Inflammatory macrophage treated with lipopolysaccharide for 4 hours (primary cell): ENCODE measurements at regions not wholly inside any gene's neighbourhood (a gene's known extent, or its start where the extent isn't known, plus 50 kb on each side); places are given as distances from the start of the nearest gene placed in this dataset.

Experiments
- DNase-seq: peaks from one replicate; pipeline ENCODE4 v3.0.0-alpha.2; 2020

GRCh38 chr12:67370979-67371378, 101.8 kb downstream of the CAND1 start:
- DNase-seq = no peak

- no peak for DNase-seq
Measured at GRCh38 chr12:67377021-67377420, 107.9 kb downstream of the CAND1 start.

GRCh38 chr12:67377541-67377940, 108.4 kb downstream of the CAND1 start:
- DNase-seq = no peak

- DNase-seq = no peak
Measured at GRCh38 chr12:67382241-67382871, 113.2 kb downstream of the CAND1 start.

- DNase-seq = no peak
Measured at GRCh38 chr12:67386869-67387565, 117.9 kb downstream of the CAND1 start.

- no peak for DNase-seq
Measured at GRCh38 chr12:67388331-67389138, 119.4 kb downstream of the CAND1 start.

- no peak for DNase-seq
Measured at GRCh38 chr12:67390273-67390672, 121.1 kb downstream of the CAND1 start.

- DNase-seq = no peak
Measured at GRCh38 chr12:67391034-67391433, 121.9 kb downstream of the CAND1 start.

GRCh38 chr12:67391656-67392055, 122.5 kb downstream of the CAND1 start:
- no peak for DNase-seq

- DNase-seq = no peak
Measured at GRCh38 chr12:67394550-67394949, 125.4 kb downstream of the CAND1 start.

GRCh38 chr12:67400742-67401141, 131.6 kb downstream of the CAND1 start:
- DNase-seq = no peak

- no peak for DNase-seq
Measured at GRCh38 chr12:67410246-67410645, 141.1 kb downstream of the CAND1 start.

- no peak for DNase-seq
Measured at GRCh38 chr12:67410667-67411067, 141.5 kb downstream of the CAND1 start.

- no peak for DNase-seq
Measured at GRCh38 chr12:67411562-67411961, 142.4 kb downstream of the CAND1 start.

- no peak for DNase-seq
Measured at GRCh38 chr12:67413577-67413976, 144.4 kb downstream of the CAND1 start.

- no peak for DNase-seq
Measured at GRCh38 chr12:67414011-67414715, 145.0 kb downstream of the CAND1 start.

- no peak for DNase-seq
Measured at GRCh38 chr12:67415473-67415872, 146.3 kb downstream of the CAND1 start.

GRCh38 chr12:67419810-67420209, 150.7 kb downstream of the CAND1 start:
- DNase-seq = no peak

GRCh38 chr12:67420506-67420905, 151.3 kb downstream of the CAND1 start:
- no peak for DNase-seq

- no peak for DNase-seq
Measured at GRCh38 chr12:67422081-67422480, 152.9 kb downstream of the CAND1 start.

GRCh38 chr12:67424784-67425183, 155.6 kb downstream of the CAND1 start:
- no peak for DNase-seq

GRCh38 chr12:67425394-67425793, 156.2 kb downstream of the CAND1 start:
- DNase-seq = no peak

- DNase-seq = no peak
Measured at GRCh38 chr12:67426067-67426466, 156.9 kb downstream of the CAND1 start.
